MCF 10A (cell line): ENCODE measurements at regions not wholly inside any gene's neighbourhood (a gene's known extent, or its start where the extent isn't known, plus 50 kb on each side); places are given as distances from the start of the nearest gene placed in this dataset.
"Not testable (repeated sequence)": the region's sequence is repeated elsewhere in the genome, so short reads cannot be mapped to it uniquely, and the experiment has no call there.

Source experiments
- BruUV-seq: library from RNA; stranded (reverse); fragments of 400-500 nt; replicated peaks from 2 replicates; lab custom pipeline; 2021; lab: Mats Ljungman, UMichigan
- CTCF ChIA-PET: fragments of 300-600 bp; sonication (Branson Sonifier 250); formaldehyde crosslinking; extraction: SDS; loops from one replicate; lab custom pipeline; 2021; ENCODE audit warnings: antibody characterized with exemption, inconsistent platforms; lab: Yijun Ruan, JAX
- POLR2A ChIA-PET: fragments of 300-600, 350-650 bp; sonication (Branson Sonifier 250); formaldehyde crosslinking; extraction: SDS; loops from one replicate; lab custom pipeline; 2020; ENCODE audit warnings: antibody characterized with exemption, inconsistent platforms; lab: Yijun Ruan, JAX
- DNase-seq: peaks from one replicate; pipeline ENCODE4 v3.0.0-alpha.2; 2018; ENCODE audit not compliant: unreplicated experiment
- H3K27ac Mint-ChIP-seq: one replicate; pipeline ENCODE4 v1.8.0; 2022; ENCODE audit warnings: mild to moderate bottlenecking, low read depth, mixed read lengths; ENCODE audit not compliant: unreplicated experiment
- H3K27me3 Mint-ChIP-seq: one replicate; pipeline ENCODE4 v1.8.0; 2022; ENCODE audit warnings: mixed read lengths; ENCODE audit not compliant: insufficient read depth, unreplicated experiment
- H3K36me3 Mint-ChIP-seq: one replicate; pipeline ENCODE4 v1.8.0; 2022; ENCODE audit warnings: mild to moderate bottlenecking, moderate library complexity, mixed read lengths; ENCODE audit not compliant: insufficient read depth, unreplicated experiment
- H3K4me1 Mint-ChIP-seq: one replicate; pipeline ENCODE4 v1.8.0; 2022; ENCODE audit warnings: mixed read lengths; ENCODE audit not compliant: insufficient read depth, unreplicated experiment
- H3K4me3 Mint-ChIP-seq: one replicate; pipeline ENCODE4 v1.8.0; 2022; ENCODE audit warnings: mild to moderate bottlenecking, moderate library complexity, mixed read lengths; ENCODE audit not compliant: unreplicated experiment
- H3K9me3 Mint-ChIP-seq: one replicate; pipeline ENCODE4 v1.8.0; 2022; ENCODE audit warnings: mixed read lengths; ENCODE audit not compliant: unreplicated experiment
- intact Hi-C: fragments of 100-400 bp; cut with micrococcal nuclease; formaldehyde crosslinking; loops from 2 replicates; pipeline ENCODE4 v1.14.1; 2022

DNA sequence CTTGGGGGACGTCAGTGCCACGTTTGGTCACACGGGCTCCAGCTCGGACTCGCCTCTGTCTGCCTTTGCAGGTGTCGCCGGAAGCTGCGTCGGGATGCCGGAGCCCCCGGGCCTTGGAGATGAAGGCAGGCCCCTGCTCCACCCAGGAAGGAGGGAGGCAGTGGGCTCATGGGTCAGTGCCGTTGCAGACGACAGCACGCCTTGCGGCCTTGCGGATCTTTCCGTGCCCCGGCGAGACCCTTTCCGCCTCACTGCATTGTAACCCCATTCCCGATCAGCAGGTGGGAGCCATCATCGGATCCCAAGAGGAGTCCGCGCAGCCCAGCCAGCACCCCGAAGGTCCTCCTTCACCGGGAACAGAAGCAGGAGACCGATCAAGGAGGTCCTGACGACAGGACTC is 1422.2 kb upstream of the PCDH10 start:
- intact Hi-C loops, H3K27me3 Mint-ChIP-seq, H3K4me1 Mint-ChIP-seq, DNase-seq, CTCF ChIA-PET, H3K36me3 Mint-ChIP-seq, H3K4me3 Mint-ChIP-seq, POLR2A ChIA-PET, BruUV-seq, H3K27ac Mint-ChIP-seq: not testable (repeated sequence)
- H3K9me3 Mint-ChIP-seq: peaks cover 19% of the 10 kb centered on the region

DNA sequence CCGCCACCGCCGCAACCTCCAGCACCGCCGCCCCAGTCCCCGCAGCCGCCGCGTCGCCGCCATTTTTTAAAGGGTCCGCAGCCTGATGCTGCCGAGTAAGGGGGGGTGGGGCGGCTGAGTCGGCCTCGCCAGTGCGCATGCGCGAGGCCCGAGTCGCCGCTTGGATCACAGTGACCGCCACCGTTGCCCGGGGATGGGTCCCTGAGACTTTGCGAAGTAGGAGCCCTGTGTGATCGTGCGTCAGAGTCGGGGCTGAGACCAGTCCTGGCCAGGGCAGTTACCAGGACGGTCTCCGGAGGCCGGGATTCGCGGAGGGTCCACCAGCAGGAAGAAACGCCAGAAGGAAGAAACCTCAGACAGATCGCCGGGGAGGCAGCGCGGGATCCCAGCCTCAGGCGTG is 1421.7 kb upstream of the PCDH10 start:
- BruUV-seq, H3K27me3 Mint-ChIP-seq, POLR2A ChIA-PET, H3K4me1 Mint-ChIP-seq, H3K36me3 Mint-ChIP-seq, H3K27ac Mint-ChIP-seq, H3K4me3 Mint-ChIP-seq, CTCF ChIA-PET, DNase-seq, intact Hi-C loops: not testable (repeated sequence)
- H3K9me3 Mint-ChIP-seq: peaks cover 17% of the 10 kb centered on the region

DNA sequence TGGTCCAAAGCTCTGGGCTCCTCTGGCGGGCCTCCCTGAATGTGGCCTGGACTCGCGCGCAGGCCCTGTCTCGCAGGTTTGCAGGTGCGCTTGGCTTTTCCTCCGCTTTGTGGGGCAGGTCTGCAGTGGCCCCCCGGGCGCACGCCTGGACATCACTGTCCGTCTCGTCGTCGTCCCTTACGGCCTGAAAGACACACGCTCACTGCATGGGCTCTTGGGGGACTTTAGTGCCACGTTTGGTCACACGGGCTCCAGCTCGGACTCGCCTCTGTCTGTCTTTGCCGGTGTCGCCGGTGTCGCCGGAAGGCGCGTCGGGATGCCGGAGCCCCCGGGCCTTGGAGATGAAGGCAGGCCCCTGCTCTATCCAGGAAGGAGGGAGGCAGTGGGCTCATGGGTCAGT is 1419.9 kb upstream of the PCDH10 start:
- BruUV-seq, CTCF ChIA-PET, POLR2A ChIA-PET, DNase-seq, intact Hi-C loops, H3K4me1 Mint-ChIP-seq, H3K36me3 Mint-ChIP-seq, H3K4me3 Mint-ChIP-seq, H3K27ac Mint-ChIP-seq, H3K9me3 Mint-ChIP-seq, H3K27me3 Mint-ChIP-seq: not testable (repeated sequence)

DNA sequence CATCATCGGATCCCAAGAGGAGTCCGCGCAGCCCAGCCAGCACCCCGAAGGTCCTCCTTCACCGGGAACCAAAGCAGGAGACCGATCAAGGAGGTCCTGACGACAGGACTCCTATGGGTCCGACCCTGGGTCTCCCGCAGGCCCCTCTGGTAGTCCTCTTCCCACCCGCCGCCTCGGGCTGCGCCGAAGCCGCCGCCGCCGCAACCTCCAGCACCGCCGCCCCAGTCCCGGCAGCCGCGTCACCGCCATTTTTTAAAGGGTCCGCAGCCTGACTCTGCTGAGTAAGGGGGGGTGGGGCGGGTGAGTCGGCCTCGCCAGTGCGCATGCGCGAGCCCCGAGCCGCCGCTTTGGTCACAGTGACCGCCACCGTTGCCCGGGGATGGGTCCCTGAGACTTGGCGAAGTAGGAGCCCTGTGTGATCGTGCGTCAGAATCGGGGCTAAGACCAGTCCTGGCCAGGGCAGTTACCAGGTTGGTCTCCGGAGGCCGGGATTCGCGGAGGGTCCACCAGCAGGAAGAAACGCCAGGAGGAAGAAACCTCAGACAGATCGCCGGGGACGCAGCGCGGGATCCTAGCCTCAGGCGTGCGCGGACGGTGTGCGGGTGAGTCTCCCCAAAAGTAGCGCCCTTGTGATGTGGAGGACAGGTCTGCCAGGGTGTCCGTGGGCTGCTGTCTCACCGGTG is 1419.2 kb upstream of the PCDH10 start:
- H3K36me3 Mint-ChIP-seq, intact Hi-C loops, CTCF ChIA-PET, H3K4me3 Mint-ChIP-seq, POLR2A ChIA-PET, H3K4me1 Mint-ChIP-seq, H3K27me3 Mint-ChIP-seq, H3K9me3 Mint-ChIP-seq, H3K27ac Mint-ChIP-seq, BruUV-seq, DNase-seq: not testable (repeated sequence)

DNA sequence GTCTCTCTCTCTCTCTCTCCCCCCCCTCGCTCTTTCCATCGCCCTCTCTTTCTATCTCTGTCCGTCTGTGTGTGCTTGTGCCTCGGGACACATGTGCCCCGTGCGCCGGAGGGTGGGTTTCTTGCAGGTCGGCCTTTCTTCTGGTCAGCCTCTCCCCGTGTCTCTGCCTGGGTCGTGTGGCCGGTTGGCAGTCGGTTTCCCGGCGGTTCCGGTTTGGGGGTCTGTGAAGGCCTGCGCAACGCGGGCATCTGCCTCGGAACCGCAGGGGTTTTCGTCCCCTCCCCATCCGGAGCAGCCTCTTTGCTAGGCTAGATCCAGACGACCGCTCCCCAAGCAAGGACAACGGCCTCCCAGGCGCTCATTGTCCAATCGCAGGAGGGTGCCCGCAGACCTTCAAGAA is 1418.5 kb upstream of the PCDH10 start:
- H3K9me3 Mint-ChIP-seq, H3K27ac Mint-ChIP-seq, POLR2A ChIA-PET, CTCF ChIA-PET, intact Hi-C loops, H3K27me3 Mint-ChIP-seq, H3K4me3 Mint-ChIP-seq, H3K4me1 Mint-ChIP-seq, DNase-seq, BruUV-seq, H3K36me3 Mint-ChIP-seq: not testable (repeated sequence)

DNA sequence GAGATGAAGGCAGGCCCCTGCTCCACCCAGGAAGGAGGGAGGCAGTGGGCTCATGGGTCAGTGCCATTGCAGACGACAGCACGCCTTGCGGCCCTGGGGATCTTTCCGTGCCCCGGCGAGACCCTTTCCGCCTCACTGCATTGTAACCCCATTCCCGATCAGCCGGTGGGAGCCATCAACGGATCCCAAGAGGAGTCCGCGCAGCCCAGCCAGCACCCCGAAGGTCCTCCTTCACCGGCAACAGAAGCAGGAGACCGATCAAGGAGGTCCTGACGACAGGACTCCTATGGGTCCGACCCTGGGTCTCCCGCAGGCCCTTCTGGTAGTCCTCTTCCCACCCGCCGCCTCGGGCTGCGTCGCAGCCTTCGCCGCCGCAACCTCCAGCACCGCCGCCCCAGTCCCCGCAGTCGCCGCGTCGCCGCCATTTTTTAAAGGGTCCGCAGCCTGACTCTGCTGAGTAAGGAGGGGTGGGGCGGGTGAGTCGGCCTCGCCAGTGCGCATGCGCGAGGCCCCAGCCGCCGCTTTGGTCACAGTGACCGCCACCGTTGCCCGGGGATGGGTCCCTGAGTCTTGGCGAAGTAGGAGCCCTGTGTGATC is 1417.0 kb upstream of the PCDH10 start:
- H3K4me1 Mint-ChIP-seq, POLR2A ChIA-PET, H3K27ac Mint-ChIP-seq, CTCF ChIA-PET, H3K36me3 Mint-ChIP-seq, H3K9me3 Mint-ChIP-seq, BruUV-seq, H3K27me3 Mint-ChIP-seq, intact Hi-C loops, DNase-seq, H3K4me3 Mint-ChIP-seq: not testable (repeated sequence)

DNA sequence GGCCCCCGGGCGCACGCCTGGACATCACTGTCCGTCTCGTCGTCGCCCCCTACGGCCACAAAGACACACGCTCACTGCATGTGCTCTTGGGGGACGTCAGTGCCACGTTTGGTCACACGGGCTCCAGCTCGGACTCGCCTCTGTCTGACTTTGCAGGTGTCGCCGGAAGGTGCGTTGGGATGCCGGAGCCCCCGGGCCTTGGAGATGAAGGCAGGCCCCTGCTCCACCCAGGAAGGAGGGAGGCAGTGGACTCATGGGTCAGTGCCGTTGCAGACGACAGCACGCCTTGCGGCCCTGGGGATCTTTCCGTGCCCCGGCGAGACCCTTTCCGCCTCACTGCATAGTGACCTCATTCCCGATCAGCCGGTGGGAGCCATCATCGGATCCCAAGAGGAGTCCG is 1414.8 kb upstream of the PCDH10 start:
- CTCF ChIA-PET, POLR2A ChIA-PET, H3K27ac Mint-ChIP-seq, H3K4me1 Mint-ChIP-seq, H3K9me3 Mint-ChIP-seq, H3K4me3 Mint-ChIP-seq, H3K27me3 Mint-ChIP-seq, DNase-seq, intact Hi-C loops, H3K36me3 Mint-ChIP-seq, BruUV-seq: not testable (repeated sequence)

DNA sequence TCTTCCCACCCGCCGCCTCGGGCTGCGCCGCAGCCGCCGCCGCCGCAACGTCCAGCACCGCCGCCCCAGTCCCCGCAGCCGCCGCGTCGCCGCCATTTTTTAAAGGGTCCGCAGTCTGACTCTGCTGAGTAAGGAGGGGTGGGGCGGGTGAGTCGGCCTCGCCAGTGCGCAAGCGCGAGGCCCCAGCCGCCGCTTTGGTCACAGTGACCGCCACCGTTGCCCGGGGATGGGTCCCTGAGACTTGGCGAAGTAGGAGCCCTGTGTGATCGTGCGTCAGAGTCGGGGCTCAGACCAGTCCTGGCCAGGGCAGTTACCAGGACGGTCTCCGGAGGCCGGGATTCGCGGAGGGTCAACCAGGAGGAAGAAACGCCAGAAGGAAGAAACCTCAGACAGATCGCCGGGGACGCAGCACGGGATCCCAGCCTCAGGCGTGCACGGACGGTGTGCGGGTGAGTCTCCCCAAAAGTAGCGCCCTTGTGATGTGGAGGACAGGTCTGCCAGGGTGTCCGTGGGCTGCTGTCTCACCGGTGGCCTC is 1414.2 kb upstream of the PCDH10 start:
- H3K36me3 Mint-ChIP-seq, intact Hi-C loops, H3K4me1 Mint-ChIP-seq, DNase-seq, POLR2A ChIA-PET, H3K4me3 Mint-ChIP-seq, H3K9me3 Mint-ChIP-seq, BruUV-seq, CTCF ChIA-PET, H3K27ac Mint-ChIP-seq, H3K27me3 Mint-ChIP-seq: not testable (repeated sequence)

DNA sequence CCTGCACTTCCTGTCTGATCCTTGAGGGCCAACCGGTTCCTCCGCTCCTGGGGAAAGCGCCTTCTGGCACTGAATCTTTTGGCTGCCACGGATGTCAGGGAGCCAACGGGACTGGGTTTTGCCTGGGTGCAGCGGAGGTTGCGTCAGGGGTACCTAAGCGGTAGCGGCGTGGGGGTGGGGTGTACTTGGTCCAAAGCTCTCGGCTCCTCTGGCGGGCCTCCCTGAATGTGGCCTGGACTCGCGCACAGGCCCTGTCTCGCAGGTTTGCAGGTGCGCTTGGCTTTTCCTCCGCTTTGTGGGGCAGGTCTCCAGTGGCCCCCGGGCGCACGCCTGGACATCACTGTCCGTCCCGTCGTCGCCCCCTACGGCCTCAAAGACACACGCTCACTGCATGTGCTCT is 1410.1 kb upstream of the PCDH10 start:
- BruUV-seq, H3K27me3 Mint-ChIP-seq, H3K4me1 Mint-ChIP-seq, H3K36me3 Mint-ChIP-seq, H3K27ac Mint-ChIP-seq, CTCF ChIA-PET, intact Hi-C loops, H3K9me3 Mint-ChIP-seq, DNase-seq, POLR2A ChIA-PET, H3K4me3 Mint-ChIP-seq: not testable (repeated sequence)
